HepG2 (cell line): ENCODE measurements at regions not wholly inside any gene's neighbourhood (a gene's known extent, or its start where the extent isn't known, plus 50 kb on each side); places are given as distances from the start of the nearest gene placed in this dataset.

Experiments
- BHLHE40 ChIP-seq: IDR thresholded peaks from 2 replicates; pipeline ENCODE4 v1.6.1; 2011; ENCODE audit warnings: low read length, improper control_type of control experiment
- ETV6 ChIP-seq: sonication (generic); formaldehyde crosslinking; conservative IDR thresholded peaks from 2 replicates; pipeline ENCODE4 v1.4.0; 2020; ENCODE audit warnings: missing genetic modification reagents
- FLYWCH1 ChIP-seq: sonication (generic); formaldehyde crosslinking; IDR thresholded peaks from 2 replicates; pipeline ENCODE4 v1.8.1; 2023; ENCODE audit warnings: mild to moderate bottlenecking, missing genetic modification reagents
- FOSL1 ChIP-seq: sonication (generic); formaldehyde crosslinking; IDR thresholded peaks from 2 replicates; pipeline ENCODE4 v1.9.0; 2021; ENCODE audit warnings: missing genetic modification reagents, borderline replicate concordance
- HNRNPK ChIP-seq: fragments of 200-400 bp; formaldehyde crosslinking; IDR thresholded peaks from 2 replicates; pipeline ENCODE4 v1.6.1; 2018; ENCODE audit warnings: low read length, low read depth, moderate library complexity, mild to moderate bottlenecking; ENCODE audit not compliant: poor library complexity, severe bottlenecking
- JUNB ChIP-seq: sonication (generic); formaldehyde crosslinking; IDR thresholded peaks from 2 replicates; pipeline ENCODE4 v1.8.0; 2022; ENCODE audit warnings: missing genetic modification reagents, mild to moderate bottlenecking, borderline replicate concordance
- KDM2A ChIP-seq: sonication (generic); formaldehyde crosslinking; IDR thresholded peaks from 2 replicates; pipeline ENCODE4 v1.4.0; 2020; ENCODE audit warnings: low read depth, missing genetic modification reagents, borderline replicate concordance
- NCOA1 ChIP-seq: sonication (generic); formaldehyde crosslinking; IDR thresholded peaks from 2 replicates; pipeline ENCODE4 v1.9.0; 2021; ENCODE audit warnings: missing genetic modification reagents
- ZNF10 ChIP-seq: sonication (generic); formaldehyde crosslinking; IDR thresholded peaks from 2 replicates; pipeline ENCODE4 v1.4.0; 2020; ENCODE audit warnings: mild to moderate bottlenecking, low read depth, missing genetic modification reagents, borderline replicate concordance
- ZNF253 ChIP-seq: sonication (generic); formaldehyde crosslinking; IDR thresholded peaks from 2 replicates; pipeline ENCODE4 v1.8.0; 2022; ENCODE audit warnings: mild to moderate bottlenecking, missing genetic modification reagents, borderline replicate concordance
- ZNF256 ChIP-seq: sonication (generic); formaldehyde crosslinking; conservative IDR thresholded peaks from 2 replicates; pipeline ENCODE4 v1.4.0; 2020; ENCODE audit warnings: missing genetic modification reagents
- ZNF383 ChIP-seq: sonication (generic); formaldehyde crosslinking; IDR thresholded peaks from 2 replicates; pipeline ENCODE4 v1.4.0; 2020; ENCODE audit warnings: missing genetic modification reagents, mild to moderate bottlenecking, borderline replicate concordance
- ZNF547 ChIP-seq: sonication (generic); formaldehyde crosslinking; IDR thresholded peaks from 2 replicates; pipeline ENCODE4 v1.5.1; 2020; ENCODE audit warnings: mild to moderate bottlenecking, missing genetic modification reagents
- ZNF776 ChIP-seq: sonication (generic); formaldehyde crosslinking; IDR thresholded peaks from 2 replicates; pipeline ENCODE4 v1.4.0; 2020; ENCODE audit warnings: mild to moderate bottlenecking, missing genetic modification reagents
- TF ChIP-seq, protein P1 (sequence below): sonication (generic); formaldehyde crosslinking; IDR thresholded peaks from 2 replicates; pipeline ENCODE4 v1.5.1; 2020; ENCODE audit warnings: mild to moderate bottlenecking, moderate library complexity, missing genetic modification reagents
- TF ChIP-seq, protein P2 (sequence below): IDR thresholded peaks from 2 replicates; pipeline ENCODE4 v1.6.1; 2016; ENCODE audit warnings: low read depth
- TF ChIP-seq, protein P3 (sequence below): sonication (generic); formaldehyde crosslinking; IDR thresholded peaks from 2 replicates; pipeline ENCODE4 v1.8.0; 2022; ENCODE audit warnings: low read depth, missing genetic modification reagents
- TF ChIP-seq, protein P4 (sequence below): sonication (generic); formaldehyde crosslinking; IDR thresholded peaks from 2 replicates; pipeline ENCODE4 v1.5.1; 2020; ENCODE audit warnings: missing genetic modification reagents, mild to moderate bottlenecking, borderline replicate concordance
- TF ChIP-seq, protein P5 (sequence below): sonication (generic); formaldehyde crosslinking; IDR thresholded peaks from 2 replicates; pipeline ENCODE4 v1.4.0; 2020; ENCODE audit warnings: missing genetic modification reagents, borderline replicate concordance

DNA sequence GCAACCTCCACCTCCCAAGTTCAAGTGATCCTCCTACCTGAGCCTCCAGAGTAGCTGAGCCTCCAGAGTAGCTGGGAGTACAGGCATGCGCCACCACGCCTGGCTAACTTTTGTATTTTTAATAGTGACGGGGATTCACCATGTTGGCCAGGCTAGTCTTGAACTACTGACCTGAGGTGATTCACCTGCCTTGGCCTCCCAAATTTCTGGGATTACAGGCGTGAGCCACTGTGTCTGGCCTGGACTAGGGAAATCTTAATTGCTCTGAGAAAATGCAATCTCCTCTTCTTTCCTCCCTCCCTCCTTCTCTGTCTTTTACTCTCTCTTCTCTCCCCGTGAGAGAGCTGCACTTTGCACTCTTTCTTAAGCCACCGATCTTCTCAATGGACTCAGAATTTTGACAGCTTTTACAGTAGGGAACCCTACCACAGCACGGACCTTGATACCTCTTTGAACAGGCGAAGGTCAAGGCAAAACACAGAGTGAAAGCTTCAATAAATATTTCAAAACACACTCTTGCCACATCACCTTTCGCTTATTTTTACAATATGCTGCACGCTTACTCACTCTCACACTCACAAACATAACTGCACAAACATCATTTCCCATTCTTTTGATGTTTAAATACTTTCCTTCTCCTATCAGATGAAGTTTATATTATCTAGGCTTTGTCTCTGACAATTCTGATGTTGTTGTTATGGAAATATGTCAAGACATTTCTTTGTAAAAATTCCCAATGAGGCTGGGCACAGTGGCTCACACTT, 173.4 kb upstream of the NRP1 start (continued):
- TF ChIP-seq, protein P1, sequence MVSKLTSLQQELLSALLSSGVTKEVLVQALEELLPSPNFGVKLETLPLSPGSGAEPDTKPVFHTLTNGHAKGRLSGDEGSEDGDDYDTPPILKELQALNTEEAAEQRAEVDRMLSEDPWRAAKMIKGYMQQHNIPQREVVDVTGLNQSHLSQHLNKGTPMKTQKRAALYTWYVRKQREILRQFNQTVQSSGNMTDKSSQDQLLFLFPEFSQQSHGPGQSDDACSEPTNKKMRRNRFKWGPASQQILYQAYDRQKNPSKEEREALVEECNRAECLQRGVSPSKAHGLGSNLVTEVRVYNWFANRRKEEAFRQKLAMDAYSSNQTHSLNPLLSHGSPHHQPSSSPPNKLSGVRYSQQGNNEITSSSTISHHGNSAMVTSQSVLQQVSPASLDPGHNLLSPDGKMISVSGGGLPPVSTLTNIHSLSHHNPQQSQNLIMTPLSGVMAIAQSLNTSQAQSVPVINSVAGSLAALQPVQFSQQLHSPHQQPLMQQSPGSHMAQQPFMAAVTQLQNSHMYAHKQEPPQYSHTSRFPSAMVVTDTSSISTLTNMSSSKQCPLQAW (CRISPR knock-in tag), result peak; percentile 56
- TF ChIP-seq ZNF547 (CRISPR knock-in tag) (no peak), FOSL1 (peak; percentile 52; the same call in 1 of the 2 replicates), ZNF776 (no peak), NCOA1 (CRISPR knock-in tag) (0 out of 2 replicates have a peak, but pooled peaks have one; percentile 62), FLYWCH1 (CRISPR knock-in tag) (no peak), ZNF256 (CRISPR knock-in tag) (no peak; the same call in 1 of the 2 replicates), ZNF253 (no peak), ETV6 (CRISPR knock-in tag) (no peak), KDM2A (CRISPR knock-in tag) (no peak), BHLHE40 (peak; percentile 63), JUNB (CRISPR knock-in tag) (peak; percentile 80), ZNF383 (CRISPR knock-in tag) (no peak), HNRNPK (no peak), ZNF10 (CRISPR knock-in tag) (no peak)
- TF ChIP-seq, protein P2, sequence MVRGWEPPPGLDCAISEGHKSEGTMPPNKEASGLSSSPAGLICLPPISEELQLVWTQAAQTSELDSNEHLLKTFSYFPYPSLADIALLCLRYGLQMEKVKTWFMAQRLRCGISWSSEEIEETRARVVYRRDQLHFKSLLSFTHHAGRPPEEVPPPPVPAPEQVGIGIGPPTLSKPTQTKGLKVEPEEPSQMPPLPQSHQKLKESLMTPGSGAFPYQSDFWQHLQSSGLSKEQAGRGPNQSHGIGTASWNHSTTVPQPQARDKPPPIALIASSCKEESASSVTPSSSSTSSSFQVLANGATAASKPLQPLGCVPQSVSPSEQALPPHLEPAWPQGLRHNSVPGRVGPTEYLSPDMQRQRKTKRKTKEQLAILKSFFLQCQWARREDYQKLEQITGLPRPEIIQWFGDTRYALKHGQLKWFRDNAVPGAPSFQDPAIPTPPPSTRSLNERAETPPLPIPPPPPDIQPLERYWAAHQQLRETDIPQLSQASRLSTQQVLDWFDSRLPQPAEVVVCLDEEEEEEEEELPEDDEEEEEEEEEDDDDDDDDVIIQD (CRISPR knock-in tag), result peak; percentile 82
- TF ChIP-seq, protein P3, sequence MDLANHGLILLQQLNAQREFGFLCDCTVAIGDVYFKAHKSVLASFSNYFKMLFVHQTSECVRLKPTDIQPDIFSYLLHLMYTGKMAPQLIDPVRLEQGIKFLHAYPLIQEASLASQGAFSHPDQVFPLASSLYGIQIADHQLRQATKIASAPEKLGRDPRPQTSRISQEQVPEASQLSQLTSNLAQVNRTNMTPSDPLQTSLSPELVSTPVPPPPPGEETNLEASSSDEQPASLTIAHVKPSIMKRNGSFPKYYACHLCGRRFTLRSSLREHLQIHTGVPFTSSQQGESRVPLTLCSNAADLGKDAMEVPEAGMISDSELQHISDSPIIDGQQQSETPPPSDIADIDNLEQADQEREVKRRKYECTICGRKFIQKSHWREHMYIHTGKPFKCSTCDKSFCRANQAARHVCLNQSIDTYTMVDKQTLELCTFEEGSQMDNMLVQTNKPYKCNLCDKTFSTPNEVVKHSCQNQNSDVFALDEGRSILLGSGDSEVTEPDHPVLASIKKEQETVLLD (CRISPR knock-in tag), result no peak
- TF ChIP-seq, protein P4, sequence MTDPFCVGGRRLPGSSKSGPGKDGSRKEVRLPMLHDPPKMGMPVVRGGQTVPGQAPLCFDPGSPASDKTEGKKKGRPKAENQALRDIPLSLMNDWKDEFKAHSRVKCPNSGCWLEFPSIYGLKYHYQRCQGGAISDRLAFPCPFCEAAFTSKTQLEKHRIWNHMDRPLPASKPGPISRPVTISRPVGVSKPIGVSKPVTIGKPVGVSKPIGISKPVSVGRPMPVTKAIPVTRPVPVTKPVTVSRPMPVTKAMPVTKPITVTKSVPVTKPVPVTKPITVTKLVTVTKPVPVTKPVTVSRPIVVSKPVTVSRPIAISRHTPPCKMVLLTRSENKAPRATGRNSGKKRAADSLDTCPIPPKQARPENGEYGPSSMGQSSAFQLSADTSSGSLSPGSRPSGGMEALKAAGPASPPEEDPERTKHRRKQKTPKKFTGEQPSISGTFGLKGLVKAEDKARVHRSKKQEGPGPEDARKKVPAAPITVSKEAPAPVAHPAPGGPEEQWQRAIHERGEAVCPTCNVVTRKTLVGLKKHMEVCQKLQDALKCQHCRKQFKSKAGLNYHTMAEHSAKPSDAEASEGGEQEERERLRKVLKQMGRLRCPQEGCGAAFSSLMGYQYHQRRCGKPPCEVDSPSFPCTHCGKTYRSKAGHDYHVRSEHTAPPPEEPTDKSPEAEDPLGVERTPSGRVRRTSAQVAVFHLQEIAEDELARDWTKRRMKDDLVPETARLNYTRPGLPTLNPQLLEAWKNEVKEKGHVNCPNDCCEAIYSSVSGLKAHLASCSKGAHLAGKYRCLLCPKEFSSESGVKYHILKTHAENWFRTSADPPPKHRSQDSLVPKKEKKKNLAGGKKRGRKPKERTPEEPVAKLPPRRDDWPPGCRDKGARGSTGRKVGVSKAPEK (CRISPR knock-in tag), result peak; percentile 91; the same call in 1 of the 2 replicates
- TF ChIP-seq, protein P5, sequence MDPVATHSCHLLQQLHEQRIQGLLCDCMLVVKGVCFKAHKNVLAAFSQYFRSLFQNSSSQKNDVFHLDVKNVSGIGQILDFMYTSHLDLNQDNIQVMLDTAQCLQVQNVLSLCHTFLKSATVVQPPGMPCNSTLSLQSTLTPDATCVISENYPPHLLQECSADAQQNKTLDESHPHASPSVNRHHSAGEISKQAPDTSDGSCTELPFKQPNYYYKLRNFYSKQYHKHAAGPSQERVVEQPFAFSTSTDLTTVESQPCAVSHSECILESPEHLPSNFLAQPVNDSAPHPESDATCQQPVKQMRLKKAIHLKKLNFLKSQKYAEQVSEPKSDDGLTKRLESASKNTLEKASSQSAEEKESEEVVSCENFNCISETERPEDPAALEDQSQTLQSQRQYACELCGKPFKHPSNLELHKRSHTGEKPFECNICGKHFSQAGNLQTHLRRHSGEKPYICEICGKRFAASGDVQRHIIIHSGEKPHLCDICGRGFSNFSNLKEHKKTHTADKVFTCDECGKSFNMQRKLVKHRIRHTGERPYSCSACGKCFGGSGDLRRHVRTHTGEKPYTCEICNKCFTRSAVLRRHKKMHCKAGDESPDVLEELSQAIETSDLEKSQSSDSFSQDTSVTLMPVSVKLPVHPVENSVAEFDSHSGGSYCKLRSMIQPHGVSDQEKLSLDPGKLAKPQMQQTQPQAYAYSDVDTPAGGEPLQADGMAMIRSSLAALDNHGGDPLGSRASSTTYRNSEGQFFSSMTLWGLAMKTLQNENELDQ (CRISPR knock-in tag), result no peak
